Middle frontal gyrus (tissue), 1 donor: ENCODE measurements at regions not wholly inside any gene's neighbourhood (a gene's known extent, or its start where the extent isn't known, plus 50 kb on each side); places are given as distances from the start of the nearest gene placed in this dataset.

ENCODE experiments used
- DNase-seq: peaks from one replicate; pipeline ENCODE4 v3.0.0-alpha.2; 2015; ENCODE audit warnings: low spot score; ENCODE audit errors: extremely low spot score

DNA sequence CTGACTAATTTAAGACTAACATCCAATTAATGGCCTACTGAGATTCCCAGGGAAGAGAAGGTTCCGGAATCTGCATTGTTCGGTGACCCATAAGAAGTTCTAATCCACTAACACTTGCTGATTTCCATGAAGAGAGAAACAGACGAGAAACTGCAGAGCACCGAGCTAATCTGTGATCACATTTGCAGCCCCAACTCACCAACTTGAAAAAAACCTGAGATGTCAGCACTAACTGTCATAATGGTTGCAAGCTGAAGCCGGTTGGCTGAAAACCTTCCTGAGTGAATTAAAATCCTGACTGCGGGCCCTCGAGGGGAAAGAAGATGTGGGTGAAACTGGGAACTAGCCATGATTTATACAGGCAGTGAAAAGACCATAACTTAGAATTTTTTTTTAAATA is 204.8 kb upstream of the IGF1R start:
- no peak for DNase-seq

DNA sequence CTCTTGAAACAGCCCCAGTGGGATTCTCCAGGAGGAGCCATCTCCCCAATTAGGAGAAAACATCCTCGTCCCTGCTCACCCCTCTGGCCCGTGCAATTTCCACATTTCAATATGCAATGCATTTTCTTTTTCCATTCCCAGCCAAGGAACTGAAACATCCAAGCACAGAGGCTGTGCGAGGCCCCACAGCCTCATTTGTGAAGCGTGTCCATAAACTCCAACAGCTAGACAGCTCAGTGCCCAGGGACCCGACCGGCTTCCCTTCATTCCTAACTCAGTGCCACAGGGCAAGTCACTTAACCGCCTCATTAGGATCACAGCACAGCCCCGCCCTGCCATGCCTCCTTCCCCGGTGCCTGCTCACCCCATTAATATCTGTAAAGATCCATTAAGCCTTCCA is 204.2 kb upstream of the IGF1R start:
- no peak for DNase-seq

DNA sequence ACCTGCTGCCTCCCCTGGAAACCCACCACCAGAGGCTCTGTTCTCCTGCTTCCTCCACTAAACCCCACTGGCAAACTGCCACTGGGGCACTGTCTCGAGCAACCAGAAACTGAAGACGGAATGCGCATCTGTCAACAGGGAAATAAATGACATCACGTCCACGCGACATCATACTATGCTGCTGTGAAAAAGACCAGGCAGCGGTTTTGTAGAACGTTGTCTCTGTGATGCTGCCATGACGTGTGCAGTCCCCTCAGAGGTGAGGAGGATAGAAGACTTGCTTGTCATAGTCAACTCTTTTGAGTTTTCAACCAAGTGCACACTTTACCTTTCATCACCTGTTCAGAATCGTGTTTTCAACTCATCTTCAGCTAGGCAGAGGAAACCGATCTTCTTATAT is 203.0 kb upstream of the IGF1R start:
- DNase-seq, result no peak

DNA sequence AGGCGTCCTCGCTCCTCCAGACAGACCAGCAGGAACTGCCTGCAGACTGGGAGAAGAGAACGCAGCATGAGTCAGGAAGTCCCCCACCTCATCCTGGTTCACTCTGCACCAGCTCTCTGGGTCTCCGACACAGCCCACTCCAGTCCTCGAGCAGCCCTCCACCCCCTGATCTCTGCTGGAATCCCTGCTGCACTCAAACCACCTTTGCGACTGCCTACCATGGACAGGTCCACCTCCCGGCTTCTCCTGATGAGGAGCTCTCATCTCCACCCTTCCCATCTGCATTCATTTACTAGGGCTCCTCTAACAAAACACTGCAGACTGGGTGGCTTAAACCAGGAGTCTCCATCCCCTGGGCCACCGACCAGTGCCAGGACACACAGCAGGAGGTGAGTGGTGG is 202.3 kb upstream of the IGF1R start:
- no peak for DNase-seq

DNA sequence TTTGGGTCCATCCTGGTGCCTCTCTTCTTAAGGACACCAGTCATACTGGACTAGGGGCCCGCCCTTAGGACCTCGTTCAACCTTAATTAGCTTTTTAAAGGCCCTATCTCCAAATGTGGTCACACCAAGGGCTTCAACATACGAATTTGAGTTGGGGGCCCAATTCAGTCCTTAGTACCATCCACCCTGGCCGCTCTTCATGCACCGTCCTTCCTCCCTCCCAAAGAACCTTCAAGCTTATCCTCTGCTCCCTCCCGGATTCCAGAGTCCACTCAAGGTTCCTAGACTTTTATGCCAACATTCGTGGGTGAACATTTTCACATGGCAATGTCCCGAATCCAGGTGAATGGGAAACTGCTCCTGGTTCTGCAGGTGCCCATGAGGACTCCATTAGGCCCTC is 201.3 kb upstream of the IGF1R start:
- no peak for DNase-seq

DNA sequence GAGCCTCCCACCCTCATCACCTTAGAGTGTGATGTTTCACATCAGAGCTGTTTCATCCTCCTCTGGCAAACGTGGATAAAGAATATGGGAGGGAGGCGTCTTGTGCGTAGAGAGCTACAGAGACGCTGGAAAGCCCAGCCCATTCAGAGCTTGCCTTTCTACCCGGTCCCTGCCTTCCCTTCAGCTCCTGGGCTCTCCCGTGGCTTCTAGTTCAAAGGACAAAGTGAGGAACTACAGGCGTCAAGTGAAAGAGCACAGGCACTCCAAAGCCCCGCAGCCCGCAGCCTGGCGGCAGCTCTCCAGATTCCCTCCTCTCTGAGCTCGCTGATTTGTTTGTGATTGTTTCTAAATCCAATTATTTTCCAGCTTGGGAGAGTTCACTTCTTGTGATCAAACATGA is 197.1 kb upstream of the IGF1R start:
- no peak for DNase-seq

DNA sequence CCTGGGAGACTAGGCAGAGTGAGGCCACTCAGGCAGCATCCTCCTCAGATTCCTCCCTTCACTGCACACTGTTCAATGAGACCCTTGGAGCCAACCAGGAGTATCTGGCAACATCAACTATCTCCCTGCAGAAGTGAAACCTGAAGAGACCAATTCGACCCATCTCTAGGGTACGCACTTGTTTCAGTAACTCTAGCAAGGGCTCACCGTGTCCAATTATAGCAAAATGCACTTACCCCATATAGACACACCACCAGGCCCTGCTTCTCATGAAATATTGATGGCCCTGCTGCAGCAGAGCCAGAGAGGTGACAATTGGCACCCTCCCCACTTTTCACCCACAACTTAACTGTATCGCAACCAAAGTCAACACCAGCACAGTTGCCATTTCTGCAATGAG is 196.1 kb upstream of the IGF1R start:
- DNase-seq, result no peak

DNA sequence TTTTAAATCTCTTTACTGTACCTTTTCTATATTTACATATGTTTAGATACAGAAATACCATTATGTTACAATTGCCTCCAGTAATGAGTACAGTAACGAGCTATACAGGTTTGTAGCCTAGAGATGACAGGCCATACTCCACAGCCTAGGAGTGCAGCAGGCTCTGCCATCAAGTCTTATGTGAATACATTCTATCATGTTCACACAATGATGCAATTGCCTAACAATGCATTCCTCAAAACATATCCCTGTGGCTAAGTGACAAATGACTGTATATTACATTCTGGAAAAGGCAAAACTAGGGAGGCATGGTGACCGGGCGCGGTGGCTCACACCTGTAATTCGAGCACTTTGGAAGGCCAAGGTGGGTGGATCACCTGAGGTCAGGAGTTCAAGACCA is 192.4 kb upstream of the IGF1R start:
- no peak for DNase-seq

DNA sequence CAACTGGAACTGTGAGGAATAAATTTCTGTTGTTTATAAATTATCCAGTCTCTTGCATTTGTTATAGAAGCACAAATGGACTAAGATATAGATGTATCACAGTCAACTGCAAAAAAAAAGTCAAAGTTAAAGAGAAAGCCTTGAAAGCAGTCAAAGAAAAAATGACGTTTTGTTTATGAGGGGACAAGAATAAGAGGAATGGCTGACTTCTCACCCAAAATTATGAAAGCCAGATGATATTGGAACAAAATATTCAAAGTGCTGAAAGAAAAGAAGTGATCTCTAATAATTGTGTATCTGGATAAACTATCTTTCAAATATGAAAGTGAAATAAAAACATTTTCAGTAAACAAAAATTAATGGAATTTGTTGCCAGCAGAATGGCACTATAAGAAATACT is 171.8 kb upstream of the IGF1R start:
- no peak for DNase-seq

DNA sequence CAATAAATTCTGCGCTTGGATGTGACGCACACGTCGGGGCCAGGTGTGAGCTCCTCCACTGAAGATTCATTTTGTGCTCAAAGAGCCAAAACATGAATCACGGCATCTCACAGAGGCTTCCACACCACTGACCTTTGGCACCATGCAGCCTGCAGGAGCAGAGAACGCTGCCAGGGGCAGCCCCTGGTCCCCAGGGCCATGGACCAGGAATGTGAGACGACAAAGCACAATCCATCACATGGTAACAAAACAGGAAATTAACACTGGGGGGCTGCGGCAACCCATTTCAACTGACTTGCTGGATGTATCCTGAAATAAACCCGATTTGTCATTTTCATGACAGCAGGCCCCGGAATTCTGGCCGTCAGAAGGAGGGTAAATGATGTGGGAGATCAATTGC is 167.5 kb upstream of the IGF1R start:
- no peak for DNase-seq

DNA sequence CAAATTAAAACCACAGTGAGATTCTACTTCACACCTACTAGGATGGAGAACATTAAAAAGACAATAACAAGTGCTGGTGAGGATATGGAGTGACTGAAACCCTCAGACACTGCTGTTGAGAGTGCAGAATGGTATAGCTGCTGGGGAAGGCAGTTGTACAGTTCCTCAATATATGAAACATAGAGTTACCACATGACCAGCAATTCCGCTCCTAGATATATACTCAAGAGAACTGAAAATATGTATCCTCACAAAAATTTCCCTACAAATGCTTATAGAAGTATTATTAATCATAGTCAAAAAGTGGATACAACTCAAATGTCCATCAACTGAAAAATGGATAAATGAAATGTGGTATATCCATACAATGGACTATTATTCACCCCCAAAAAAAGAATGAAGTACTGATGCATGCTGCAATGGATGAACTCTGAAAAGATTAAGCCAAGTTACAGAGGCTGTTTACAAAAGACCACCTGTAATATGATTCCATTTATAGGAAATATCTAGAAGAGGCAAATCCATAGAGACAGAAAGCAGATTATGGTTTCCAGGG is 164.7 kb upstream of the IGF1R start:
- no peak for DNase-seq

DNA sequence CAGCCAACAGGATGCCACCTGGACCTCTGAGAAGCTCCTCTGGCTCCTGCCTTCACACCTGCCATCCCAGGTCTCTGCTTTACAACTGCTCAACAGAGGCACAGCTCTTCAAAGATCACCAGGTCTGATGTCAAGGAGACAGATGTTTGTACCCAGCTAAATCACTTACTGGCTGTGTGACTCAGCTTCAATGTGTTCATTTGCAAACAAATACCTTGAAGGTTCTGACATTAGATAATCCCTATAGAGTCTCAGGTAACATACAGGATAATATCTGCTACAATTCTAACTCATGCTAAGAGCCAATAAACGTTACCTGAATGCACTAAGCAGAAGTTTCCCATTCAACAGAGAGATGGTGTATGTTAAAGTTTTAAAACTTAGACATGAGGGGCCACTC is 163.4 kb upstream of the IGF1R start:
- no peak for DNase-seq

DNA sequence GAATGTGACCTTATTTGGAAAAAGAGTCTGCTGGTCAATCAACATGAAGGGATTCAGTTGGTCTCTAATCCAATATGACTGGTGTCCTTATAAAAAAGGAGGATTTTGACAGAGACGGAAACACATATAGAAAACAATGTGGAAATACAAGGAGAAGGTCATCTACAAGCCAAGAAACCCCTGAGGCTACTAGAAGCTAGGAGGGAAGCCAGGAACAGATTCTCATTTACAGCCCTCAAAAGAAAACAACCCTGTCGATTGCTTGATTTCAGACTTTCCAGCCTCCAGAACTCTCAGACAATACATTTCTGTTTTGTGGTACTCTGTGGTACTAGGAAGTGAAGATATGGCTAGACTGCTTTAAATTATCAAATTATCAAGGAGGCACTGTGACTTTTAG is 162.9 kb upstream of the IGF1R start:
- no peak for DNase-seq

DNA sequence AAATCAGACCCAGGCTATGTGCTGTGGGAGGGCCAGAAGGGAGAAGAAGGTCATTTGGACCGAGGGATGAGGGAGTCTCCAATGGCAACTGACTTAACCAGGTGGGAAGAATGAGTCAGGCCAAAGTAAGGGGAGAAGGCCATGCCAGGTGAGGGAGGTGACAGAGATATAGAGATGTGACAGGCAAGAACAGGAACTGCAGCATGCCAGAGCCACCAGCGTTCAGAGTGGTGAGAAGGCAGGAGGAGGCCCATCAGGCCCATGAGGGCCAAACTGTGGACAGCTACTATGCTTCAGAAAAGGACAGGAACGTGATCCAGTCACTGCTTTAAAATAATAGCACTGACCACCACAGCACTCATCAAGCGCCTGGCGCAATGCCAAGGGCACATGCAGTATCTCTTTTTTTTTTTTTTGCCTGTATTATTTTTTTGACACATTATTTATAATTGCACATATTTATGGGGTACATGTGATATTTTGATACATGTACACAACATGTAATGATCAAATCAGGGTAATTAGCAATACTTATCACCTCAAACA is 154.3 kb upstream of the IGF1R start:
- DNase-seq, result no peak

DNA sequence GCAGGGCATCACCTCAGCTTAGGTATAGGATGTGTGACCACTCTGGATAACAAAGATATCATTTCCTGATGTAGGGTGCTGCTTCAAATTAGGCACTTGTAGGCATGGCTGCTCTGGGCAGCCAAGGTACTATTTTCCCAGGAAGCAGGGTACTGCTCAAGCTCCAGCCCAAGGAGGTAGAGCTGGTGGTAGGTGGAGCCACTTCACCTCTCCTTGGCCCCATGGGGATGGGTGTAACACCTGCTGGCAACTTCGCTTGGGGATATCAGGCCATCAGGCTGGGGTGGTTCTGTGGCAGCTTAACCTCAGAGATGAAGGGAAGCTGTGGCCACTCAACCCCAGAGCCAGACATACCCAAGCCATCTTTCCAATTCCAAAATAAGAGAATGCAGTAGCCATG is 147.1 kb upstream of the IGF1R start:
- no peak for DNase-seq

DNA sequence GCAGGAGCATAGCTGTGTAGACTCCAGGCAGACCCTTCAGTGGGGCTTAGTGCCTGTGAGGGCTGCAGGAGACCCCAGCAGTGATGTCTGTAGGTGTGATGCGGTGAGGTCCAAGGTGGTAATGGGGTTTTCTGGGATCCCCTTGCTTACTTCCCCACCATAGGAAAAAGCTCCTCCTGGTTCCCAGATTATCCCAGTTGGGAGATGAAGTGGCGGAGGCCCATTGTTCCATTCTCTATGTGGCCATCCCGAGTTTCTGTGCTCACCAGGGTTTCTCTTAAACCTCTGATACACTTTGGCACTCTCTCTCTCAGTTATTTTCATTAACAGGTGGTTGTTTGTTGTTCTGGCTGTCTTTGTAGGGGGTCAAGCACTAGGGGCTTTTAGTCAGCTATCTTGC is 146.7 kb upstream of the IGF1R start:
- DNase-seq, result no peak

DNA sequence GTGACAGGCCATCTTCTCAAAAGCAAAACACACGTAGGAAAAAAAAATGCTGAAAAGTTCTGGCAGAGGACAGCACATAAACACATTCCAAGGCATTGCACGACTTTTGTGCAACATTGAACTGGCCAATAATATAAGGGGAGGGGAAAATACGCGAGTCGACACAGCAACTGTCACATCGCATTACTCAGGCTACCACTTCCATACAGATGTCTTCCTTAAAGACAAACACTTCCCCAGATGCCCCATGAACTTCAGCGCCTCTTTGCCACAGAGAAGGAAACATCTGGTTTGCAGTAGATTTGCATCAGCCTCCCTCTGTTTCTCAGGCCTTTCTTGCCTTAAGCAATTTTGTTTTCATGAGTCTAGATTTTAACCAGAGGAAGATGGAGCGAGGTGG is 144.4 kb upstream of the IGF1R start:
- DNase-seq, result no peak

DNA sequence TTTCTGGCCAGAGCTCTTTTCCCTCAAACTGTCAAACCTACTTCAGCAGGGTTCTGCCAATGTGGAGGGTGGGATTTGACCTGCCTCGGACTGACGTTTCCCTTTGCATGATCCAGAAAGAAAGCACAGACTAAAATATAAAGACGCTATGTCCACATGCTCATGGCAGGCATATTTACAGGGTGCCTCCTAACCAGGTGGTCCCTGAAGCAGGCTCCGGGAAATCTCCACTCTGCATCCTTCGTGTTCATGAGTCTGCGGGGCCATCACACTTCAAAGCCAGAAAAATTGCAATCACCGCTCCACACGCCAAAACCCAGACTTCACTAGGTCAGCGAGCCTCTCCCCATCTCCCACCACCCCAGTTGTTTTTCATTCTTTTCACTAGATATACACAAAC is 143.3 kb upstream of the IGF1R start:
- no peak for DNase-seq

DNA sequence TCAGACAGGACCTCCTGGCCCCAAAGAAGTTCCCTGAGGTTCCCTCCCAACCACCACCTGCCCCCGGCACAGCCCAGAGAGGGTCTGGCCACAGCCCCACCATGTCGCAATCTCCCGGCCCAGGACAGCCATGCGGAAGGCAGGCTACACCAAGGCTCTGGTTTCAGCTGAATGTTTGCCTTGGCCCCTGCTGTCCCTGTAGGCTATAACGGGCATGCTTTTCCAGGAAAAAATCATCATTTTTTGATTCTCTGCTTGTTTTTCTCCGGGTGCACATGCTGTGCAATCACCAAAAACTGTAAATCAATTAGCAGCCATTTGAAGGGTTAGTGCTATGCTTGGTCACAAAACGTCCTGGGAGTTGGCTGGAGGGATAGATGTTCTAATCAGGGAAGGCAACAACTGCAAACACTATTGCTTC is 142.7 kb upstream of the IGF1R start:
- no peak for DNase-seq

DNA sequence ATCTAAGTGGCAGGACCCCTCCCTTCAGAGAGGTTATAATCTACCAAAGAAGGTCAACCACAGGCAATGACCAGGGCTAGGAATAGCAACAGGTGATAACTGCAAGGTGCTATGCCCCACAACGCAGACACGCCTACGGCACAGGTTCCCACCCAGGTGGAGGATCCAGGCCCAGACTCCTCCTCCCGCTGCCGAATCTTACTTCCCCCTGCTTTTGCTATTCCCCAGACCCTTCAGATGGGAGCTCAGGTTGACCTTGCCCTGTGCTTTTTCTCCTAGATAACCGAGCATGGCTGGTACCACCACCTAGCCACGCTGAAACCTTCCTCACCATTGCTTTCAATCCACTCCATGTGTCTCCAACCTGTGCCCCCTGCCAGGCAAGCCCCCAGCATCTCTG is 142.2 kb upstream of the IGF1R start:
- DNase-seq, result no peak

DNA sequence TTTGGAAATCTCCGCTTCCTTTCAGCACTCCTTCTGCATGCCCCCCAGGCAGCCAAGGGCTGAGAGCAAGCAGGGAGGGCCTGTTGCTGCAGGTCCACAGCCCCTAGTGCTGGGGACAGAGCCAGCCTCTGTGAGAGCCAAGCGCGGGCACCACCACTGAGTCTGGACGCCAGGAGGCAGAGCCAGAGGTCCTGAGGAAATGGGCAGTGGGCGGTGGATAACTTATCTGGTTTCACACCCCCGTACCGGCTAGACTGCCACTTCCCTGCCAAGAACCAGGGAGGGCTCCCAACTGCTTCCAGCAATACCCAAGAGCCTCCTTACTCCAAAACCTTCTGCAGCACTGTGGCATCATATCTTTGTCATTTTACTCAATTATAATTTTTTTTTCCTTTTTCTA is 141.6 kb upstream of the IGF1R start:
- no peak for DNase-seq

DNA sequence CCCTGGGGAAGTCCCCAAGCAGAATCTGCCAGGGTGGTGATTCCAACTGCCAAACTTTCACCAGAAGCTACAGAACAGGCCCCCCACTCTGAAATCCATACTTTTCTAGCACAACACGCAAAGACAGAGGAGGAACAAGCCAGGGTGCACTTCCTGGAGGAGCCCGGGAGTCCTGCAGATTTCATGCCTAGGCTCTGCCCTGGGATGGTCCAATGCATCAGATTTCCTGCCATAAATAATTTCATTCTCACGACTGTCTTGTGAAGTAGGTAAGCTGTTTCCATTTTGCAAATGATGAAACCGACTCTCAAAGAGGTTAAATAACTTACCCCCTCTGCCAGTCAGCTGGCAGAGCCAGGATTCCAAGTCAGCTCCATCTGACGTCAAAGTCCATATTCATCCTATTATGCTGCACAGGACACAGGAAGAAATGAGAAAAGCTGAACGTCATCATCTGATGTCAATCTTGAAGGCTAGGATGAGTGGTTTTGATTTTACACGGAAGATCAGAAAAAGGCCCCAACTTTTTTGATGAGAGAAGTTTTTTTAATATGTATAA is 134.8 kb upstream of the IGF1R start:
- no peak for DNase-seq

DNA sequence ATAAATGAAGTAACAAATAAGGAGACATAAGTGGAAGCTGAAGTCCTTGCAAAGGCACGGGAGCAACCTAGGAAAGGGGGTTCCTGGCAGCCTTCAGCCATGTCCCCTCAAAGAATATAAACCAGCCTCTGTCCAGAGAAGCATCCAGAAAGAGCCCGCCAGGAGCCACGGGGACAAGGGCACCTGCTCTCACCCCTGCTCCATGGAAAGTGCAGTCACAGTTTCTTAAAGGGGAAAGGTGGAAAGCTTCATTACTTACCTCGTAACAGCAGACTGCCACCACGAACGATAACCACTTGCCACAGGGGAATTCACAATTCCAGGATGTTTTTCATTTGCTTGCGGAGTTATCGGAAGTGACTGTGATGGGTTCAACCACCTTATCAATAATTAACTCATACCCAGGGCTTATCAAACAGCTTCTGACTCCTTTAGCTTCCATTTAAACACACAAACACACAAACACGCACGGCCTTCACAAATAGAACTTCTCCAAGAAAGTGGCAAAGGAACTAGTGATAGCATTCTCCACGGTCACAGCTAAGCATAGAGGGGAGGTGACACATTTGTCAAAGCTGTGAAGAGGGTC is 134.2 kb upstream of the IGF1R start:
- no peak for DNase-seq
